ENCODE measurements at regions not wholly inside any gene's neighbourhood (a gene's known extent, or its start where the extent isn't known, plus 50 kb on each side); places are given as distances from the start of the nearest gene placed in this dataset.
"Not testable (repeated sequence)": the region's sequence is repeated elsewhere in the genome, so short reads cannot be mapped to it uniquely, and the experiment has no call there.

DNA sequence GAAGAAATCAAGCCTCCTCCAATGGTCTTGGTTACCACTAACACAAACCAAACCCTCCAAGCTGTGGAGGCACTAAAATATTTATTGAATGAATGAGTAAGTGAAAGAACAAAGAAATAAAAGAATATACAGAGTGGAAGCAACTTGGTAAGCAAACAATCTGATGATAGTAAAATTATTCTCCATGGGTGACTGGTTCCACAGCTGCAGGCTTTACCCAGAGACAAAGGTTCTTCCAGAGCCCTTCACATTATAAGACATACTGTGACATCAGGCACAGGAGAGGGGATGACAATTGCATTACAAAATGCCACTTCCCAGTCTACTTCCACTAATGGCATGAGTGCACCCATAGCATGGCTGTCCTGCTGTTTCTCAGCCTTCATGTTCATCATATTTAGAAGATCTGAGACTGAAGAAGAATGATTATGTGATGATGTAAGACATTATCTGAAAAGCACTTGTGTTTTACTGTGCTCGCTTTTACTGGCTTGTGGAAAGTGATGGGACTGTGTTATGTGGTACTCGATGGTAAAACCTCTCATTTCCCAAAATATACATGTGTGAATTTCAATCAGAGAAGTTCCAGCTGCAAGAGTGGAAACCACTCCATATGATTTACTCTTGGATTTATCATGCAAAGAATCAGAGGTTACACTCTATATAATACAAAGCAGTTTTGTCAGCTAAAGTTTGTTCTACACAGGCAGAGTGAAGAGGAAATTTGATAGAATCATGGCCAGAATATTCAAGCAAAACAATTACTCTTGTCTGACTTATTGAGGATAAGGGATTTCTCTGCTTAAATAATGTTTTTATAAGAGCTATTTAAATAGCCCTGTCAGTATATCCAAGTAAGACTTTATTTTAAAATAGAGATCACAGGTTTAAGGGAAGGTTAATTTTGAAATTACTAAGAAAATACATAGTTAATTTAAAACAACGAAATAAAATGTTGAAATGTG, 220.2 kb upstream of the NBEA start:
- peak; percentile 90 for FAIRE-seq

DNA sequence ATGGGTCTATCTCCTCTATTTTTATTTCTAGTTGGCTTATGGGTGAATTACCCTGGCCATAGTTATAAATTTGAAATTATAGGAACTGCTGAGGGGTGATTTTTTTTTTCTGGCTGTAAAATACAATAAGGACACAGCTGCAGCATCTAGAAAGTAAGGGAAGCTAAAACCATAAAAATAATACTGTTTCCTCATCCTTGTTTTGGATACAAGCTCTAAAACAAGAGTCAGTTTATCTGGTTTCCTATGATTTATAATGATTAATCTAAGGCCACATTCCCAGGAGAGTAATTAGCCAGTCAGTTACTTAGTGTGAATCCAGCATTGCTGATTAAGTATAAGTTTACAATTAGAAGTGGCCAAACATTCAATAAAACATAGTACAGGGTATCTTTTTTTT, 219.1 kb upstream of the NBEA start:
- FAIRE-seq = peak; percentile 69

DNA sequence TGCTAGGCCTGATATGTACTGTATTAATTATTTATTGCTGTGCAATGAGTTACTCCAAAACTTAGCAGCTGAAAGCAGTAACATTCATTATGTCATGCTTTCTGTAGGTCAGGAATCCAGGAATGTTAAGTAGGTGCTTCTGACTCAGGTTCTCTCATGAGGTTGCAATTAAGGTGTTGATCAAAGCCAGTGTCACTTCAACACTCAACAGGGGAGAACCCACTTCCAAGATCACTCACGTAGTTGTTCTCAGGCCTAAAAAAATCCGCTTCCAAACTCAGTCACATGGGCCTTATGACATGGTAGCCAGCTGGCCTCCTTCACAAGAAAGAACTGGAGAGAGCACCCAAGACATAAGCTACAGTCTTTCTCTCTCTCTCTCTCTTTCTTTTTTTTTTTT, 211.1 kb upstream of the NBEA start:
- FAIRE-seq = no peak

DNA sequence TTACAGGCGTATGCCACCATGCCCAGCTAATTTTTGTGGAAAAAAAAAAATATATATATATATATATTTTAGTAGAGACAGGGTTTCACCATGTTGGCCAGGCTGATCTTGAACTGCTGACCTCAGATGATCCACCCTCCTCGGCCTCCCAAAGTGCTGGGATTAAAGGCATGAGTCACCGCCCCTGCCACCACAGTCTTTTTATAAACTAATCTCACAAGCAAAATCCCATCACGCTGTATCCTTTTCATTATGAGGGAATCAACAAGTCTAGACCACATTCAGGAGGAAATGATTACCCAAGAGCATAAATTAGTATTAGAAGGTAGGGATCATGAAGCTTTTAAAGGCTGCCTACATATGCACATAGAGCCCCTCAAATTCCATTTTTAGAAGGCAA, 210.6 kb upstream of the NBEA start:
- no peak for FAIRE-seq

DNA sequence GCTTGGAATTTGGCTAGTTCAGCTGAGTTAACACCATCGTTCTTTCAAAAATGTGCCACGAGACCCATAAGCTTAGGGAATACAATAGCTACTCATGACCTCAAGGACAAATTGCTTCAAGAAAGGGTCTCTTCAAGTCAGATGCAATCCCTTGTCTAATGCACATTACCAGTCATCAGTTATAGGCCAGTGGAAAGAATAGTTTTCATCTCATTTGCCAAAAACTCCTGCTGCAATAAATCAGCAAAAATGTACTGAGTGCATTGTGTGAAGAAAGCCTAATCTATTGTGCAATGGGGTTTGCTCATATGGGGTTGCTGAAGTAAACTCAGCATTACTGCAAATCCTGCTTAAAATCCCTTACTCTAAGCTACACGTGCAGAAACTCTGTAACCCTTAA, 208.3 kb upstream of the NBEA start:
- FAIRE-seq = peak; percentile 100

DNA sequence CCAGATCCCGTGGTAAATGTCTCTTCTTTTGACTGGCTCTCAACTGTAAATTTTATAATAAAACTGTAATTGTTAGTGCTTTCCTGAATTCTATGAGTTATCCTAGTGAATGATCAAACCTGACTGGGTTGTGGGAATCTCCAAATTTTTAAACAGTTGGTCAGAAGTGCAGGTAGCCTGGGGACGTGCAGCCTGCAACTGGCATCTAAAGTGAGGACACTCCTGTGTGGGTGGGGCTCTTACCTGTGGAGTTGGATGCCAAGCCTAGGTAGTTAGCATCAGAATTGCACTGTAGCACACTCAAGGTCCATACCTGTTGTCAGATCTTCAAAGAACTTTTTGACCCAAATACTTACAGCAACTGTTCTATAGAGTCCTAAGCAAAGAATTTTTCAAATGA, 207.1 kb upstream of the NBEA start:
- no peak for FAIRE-seq

DNA sequence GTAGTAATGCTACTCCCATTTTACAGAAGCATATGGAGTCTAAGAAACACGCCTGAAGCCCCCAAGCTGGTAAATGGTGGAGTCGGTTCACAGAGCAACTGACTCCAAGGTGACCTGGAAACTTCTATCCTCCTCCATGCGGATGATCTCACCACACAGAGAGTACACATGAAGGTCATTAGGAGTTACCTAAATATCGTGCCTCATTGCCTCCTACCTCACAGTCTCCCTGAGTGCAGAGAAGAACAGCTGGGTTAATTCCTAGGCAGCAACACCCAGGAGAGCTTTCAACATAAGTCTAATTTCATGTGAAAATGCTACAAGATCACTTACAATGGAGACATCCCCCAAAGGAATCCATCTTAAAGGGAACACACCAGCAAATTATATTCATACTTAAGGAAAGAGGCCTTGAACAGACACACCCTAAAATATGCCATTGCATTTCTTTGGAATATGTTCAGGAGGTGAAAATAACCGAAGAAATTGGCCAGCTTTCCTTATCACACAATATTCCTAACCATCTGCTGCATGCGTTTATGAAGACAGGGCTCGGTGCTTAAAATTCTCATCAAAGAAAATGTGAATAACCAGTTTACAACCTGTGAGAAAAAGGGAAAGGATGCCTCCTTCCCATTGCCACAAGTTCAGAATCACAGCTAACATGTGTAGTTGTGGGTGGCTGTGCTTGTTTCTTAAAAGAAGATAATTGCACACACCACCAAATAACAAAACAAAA, 203.6 kb upstream of the NBEA start:
- no peak for FAIRE-seq

DNA sequence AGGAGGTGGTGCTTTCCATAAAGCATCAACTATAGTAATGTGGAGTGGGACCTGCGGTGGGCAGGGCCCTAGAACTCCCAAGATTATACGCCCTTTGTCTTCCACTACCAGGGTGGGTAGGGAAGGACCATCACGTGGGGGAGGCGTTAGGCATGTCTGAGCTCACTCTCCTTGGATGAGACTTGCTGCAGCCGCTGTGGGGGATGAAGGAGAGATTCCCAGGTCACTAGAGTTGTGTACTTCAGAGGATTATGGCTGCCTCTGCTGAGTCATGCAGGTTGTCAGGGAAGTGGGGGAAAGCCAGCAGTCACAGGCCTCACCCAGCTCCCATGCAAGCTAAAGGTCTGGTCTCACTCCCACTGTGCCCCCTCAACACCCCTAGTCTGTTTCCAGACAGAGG, 195.0 kb upstream of the NBEA start:
- FAIRE-seq = not testable (repeated sequence)

DNA sequence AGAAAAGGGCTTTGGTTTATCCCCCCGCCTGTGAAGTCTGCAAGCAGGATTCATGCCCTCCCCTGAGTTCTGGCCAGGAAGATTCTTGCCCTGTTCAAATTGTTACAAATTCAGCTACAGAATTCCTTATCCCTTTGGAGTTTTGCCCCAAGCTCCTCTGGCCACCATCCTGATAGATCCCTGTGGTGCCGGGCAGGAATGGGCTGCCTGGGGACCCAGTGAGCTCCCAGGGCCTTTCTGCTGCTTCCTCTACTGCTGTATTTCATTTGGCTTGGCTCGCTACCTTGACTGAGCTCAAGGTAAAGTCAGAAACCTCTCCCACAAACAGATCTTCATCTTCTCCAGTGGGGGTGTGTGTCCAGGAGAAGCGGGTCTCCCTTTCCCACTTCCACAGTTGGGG, 194.6 kb upstream of the NBEA start:
- FAIRE-seq = no peak

DNA sequence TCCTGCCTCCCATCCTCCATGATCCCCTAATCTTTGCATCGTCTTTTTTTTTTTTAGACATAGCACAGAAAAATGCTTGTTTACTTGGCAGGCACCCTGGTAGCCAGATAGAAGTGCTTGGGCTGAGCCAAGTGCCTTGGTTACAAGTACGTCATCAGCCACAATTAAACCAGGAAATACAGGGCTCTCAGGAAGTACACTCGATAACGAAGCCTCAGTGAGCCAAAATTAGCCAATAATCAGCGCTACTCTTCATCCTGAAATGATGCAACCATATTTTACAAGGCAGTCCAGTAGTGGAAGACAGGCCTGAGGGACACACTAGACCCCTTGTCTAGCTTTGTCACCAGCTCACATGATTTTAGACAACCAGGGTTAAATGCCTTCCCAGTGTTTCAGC, 194.0 kb upstream of the NBEA start:
- no peak for FAIRE-seq

DNA sequence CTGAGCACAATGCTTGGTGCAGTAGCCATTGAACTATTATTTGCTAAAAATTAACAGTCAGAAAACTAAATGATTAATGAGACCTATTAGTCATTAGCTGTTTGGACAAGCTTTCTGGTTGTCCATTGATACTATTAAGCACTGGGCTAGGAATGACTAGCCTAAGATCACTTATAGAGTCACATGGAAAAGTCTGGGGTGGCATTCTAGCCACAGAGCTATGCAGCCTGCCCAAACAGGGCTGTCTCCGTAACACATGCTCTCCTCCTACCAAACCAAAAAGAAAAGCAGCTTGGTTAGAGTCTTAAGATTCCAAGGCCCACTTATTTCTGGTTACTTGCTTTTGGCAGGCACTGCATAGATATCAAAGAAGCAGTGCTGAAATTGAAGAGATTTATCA, 193.5 kb upstream of the NBEA start:
- FAIRE-seq = no peak

DNA sequence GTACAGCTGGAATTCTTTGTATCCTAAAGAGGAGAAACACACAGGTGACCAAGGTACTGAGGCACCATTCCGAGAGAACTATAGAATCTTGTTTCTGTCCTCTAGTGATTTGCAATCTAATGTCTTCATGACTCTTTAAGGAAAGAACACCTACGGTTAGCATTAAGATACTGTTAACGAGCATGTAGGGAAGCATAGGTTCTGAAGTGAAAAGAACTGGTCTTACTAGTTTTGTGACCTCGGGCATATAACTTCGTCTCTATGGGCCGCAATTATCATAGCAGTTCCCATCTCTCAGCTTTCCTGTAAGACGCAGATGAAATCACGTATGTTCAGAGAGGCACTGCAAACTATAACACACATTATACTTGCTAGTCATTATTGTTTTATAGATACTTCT, 193.0 kb upstream of the NBEA start:
- no peak for FAIRE-seq

DNA sequence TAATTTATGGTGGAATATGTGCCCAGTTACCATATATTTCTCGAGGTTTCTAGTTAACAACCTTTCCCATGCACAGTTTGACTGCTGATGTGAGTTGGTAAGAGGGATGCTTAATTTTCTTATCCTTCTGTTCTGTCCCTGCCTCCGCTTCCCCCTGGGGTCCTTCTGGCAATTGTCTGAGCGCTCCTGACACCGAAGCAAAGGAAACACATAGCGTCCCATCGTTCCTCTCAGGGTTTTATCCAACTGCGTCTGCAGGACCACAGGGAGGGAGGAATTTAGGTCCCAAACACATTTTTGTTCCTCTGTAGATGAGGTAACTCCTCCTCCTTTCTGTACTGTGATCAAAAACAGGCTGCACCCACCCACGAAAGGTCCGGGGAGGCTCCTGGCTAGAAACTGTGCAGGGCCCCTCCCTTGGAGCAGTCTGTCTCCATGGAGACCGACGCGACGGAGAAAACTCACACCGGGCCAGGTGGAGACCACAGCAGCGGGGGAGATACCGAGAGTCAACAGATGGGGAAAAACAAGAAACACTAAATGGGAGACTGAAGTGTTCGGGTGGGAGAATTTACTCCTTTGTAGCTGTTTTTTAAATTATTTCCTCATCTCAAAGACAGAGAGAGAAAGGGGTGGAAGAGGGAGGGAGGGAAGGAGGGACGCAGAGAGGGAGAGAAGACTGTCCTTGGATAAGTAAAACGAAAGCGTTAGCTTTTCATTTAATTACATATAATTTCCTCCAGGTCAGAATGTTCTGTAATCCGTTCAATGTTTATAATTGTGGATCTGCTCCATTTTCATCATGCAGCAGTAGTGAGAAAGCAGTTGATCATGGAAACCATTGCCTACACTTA, 191.8 kb upstream of the NBEA start:
- no peak for FAIRE-seq

DNA sequence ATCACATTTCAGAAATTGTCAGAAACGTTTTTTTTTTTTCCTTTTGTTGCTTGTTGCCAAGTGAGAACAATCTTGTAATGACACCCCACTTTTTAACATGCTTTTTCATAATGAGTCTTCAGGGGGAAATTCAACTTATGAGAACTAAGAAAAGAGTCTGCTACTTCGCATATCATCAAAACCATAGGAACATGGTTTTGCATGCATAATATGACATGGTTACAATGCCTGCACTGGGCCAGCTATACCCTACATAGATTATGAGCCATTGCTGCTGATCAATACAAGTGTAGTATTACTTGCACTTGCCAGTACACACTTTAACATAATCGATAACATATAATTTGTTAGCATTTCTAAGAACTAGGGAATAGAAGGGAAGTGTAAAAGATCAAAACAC, 191.0 kb upstream of the NBEA start:
- FAIRE-seq = no peak

DNA sequence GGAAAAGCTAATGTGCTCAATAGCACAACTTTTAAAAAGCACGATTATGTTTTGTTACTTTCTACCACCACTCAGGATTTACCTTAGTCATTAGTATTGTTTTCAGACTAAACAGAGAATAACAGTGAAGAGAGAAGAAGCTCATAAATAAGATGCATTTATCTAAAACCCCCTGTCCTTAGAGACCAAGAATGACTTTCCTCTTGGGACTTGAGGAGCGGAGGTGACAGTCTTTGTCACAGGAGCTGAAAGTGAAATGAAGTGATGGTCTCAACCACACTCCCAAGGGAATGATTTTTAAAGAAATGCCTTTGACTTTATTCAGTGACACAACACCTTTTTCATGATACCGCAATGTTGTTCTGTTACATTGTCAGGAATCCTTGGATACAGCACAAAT, 190.6 kb upstream of the NBEA start:
- no peak for FAIRE-seq

DNA sequence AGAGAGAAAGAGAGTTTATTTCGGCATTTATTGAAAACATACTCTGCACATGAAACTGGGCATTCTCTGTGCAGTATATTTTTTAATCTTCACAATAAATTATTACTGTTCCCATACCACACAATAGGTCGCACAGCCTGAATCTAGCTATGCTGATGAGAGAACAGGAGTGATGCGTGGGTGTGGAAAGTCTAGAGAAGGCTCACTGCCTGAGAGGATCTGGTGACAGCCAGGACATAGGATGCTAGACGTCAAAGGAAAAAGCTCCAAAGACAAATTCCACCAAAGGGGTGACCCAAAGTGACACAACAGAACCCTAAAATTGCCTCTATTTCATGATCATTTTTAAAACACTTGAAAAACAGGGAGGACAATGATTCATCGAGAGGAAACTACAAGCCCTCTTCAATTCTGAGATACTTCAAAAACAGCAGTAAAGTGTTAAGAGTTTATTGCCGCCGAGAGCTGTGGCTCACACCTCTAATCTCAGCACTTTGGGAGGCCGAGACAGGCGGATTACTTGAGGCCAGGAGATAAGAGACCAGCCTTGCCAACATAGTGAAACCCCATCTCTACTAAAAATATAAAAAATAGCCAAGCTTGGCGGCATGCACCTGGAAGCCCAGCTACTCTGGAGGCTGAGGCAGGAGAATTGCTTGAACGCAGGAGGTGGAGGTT, 189.6 kb upstream of the NBEA start:
- no peak for FAIRE-seq

DNA sequence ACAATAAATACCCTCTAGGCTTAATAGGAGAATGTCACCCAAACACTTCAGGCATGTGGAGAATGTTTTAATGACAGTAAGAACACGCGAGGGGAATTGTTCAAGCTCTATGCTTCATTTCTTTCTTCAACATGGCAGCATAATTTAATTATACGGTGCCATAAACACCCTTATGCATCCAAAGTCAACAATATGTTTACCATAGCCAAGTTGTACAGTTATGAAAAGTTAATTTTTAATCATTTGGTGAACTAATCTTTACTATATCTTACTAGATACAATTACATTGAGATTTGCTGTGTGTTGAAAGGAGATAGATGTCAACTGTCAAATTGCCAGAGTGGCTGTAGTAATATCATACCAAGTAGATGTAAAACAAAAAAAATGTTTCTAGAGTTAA, 185.9 kb upstream of the NBEA start:
- no peak for FAIRE-seq

DNA sequence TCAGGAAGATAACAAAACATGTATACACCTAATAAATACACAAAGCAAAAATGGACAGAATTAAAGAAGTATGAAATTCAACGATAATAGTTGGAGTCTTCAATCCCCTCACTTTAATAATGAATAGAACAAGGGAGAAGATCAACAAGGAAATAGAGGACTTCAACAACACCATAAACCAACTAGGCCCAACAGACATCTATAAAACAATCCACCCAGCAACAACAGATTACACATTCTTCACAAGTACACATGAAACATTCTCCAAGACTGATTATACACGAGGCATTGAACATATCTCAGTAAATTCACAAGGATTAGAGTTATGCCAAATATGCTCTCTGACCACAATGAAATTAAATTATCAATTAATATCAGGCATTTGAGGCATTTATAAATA, 185.5 kb upstream of the NBEA start:
- no peak for FAIRE-seq

DNA sequence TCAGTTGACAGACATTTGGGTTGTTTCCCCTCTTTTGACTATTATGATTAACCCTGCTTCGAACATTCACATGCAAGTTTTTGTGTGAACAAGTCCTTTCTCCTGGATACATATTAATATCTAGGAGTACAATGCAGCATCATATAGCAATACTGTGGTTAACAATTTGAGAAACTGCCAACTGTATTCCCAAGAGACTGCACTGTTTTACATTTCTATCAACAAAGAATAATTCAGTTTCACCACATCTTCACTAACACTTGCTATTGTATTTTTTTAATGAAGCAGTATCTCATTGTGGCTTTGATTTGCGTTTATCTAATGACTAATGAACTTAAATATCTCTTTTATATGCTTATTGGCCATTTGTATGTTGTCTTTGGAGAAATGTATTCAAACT, 184.6 kb upstream of the NBEA start:
- no peak for FAIRE-seq

DNA sequence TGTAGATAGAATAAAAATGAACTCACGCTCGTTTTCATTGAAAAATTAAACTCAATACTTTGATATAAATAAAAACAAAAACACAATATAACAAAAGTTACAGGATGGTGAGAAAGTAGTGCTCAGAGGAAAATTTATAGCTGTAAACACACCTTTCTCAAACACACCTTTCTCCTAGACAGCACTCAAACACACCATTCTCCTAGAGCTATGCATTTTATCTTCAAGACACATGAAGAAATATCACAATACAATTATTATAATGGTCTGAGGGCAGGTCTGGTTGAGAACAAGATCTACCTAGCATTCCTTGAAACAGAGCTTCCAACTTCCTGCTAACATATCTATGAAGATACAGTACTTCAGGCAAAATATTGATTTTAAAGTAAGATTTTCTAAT, 183.4 kb upstream of the NBEA start:
- no peak for FAIRE-seq

DNA sequence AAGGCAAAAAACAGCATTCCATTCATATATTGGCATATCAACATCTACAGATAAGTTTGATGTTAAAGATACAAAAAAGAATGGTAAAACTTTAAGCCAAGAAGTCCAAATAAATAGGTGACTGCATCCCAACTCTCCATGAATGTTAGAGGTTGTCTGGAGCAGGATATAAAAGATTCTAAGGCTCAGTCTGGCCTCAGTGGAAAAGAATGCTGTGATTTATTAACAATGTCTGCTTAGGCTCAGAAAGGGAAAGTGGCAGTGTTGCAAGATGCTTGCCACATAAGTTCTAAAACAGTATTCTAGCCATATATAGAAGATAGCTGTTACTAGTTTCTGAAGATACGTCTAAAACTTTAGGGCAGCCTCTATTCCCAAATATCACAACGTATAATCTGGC, 179.8 kb upstream of the NBEA start:
- no peak for FAIRE-seq

DNA sequence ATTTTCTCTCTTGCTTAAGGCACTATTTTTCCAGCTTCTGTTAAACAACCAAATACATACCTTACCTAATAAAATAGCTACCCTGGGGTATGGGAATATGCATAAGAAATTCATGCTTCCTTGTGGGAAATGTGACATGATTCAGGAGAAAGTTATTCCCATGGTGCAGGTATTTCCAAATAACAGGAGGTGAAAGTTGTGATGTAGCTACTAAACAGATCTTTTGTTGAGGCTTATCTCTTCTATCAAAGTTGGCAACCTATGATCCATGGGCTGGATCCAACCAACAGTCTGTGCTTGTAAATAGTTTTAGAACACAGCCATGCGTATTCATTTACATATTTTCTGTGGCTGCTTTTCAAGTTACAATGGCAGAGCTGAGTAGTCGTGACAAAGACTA, 177.8 kb upstream of the NBEA start:
- no peak for FAIRE-seq
